ENCODE measurements at regions not wholly inside any gene's neighbourhood (a gene's known extent, or its start where the extent isn't known, plus 50 kb on each side); places are given as distances from the start of the nearest gene placed in this dataset.
"Not testable (repeated sequence)": the region's sequence is repeated elsewhere in the genome, so short reads cannot be mapped to it uniquely, and the experiment has no call there.

- DNase-seq = no peak
Measured at GRCh38 chr12:19778797-19779196, 339.5 kb downstream of the AEBP2 start.

- DNase-seq = peak; percentile 30
Measured at GRCh38 chr12:19779395-19780056, 340.2 kb downstream of the AEBP2 start.

GRCh38 chr12:19780460-19780859, 341.2 kb downstream of the AEBP2 start:
- DNase-seq = no peak

GRCh38 chr12:19783547-19784444, 344.5 kb downstream of the AEBP2 start:
- DNase-seq = no peak

- DNase-seq = no peak
Measured at GRCh38 chr12:19792028-19792427, 352.7 kb downstream of the AEBP2 start.

- no peak for DNase-seq
Measured at GRCh38 chr12:19794116-19794515, 354.8 kb downstream of the AEBP2 start.

- DNase-seq = no peak
Measured at GRCh38 chr12:19799216-19799615, 359.9 kb downstream of the AEBP2 start.

- no peak for DNase-seq
Measured at GRCh38 chr12:19799895-19800602, 360.8 kb downstream of the AEBP2 start.

GRCh38 chr12:19800884-19801283, 361.6 kb downstream of the AEBP2 start:
- DNase-seq = no peak

- DNase-seq = no peak
Measured at GRCh38 chr12:19801941-19802340, 362.6 kb downstream of the AEBP2 start.

GRCh38 chr12:19802915-19803314, 363.6 kb downstream of the AEBP2 start:
- DNase-seq = no peak

GRCh38 chr12:19804737-19805136, 365.4 kb downstream of the AEBP2 start:
- no peak for DNase-seq

GRCh38 chr12:19808371-19808770, 369.1 kb downstream of the AEBP2 start:
- no peak for DNase-seq

- DNase-seq = no peak
Measured at GRCh38 chr12:19810213-19810612, 370.9 kb downstream of the AEBP2 start.

GRCh38 chr12:19811922-19812321, 372.6 kb downstream of the AEBP2 start:
- DNase-seq = no peak

- DNase-seq = no peak
Measured at GRCh38 chr12:19819231-19819630, 379.9 kb downstream of the AEBP2 start.

GRCh38 chr12:19822476-19822875, 383.2 kb downstream of the AEBP2 start:
- DNase-seq = no peak

- DNase-seq = not testable (repeated sequence)
Measured at GRCh38 chr12:19823326-19823725, 384.0 kb downstream of the AEBP2 start.

- DNase-seq = no peak
Measured at GRCh38 chr12:19826980-19827550, 387.8 kb downstream of the AEBP2 start.

- no peak for DNase-seq
Measured at GRCh38 chr12:19829100-19829853, 390.0 kb downstream of the AEBP2 start.

GRCh38 chr12:19830446-19830845, 391.2 kb downstream of the AEBP2 start:
- no peak for DNase-seq

All from fibroblast of skin of back (primary cell).